ENCODE measurements at regions not wholly inside any gene's neighbourhood (a gene's known extent, or its start where the extent isn't known, plus 50 kb on each side); places are given as distances from the start of the nearest gene placed in this dataset.
"Not testable (repeated sequence)": the region's sequence is repeated elsewhere in the genome, so short reads cannot be mapped to it uniquely, and the experiment has no call there.

GRCh38 chr5:26419987-26420386 lies 618.4 kb downstream of the CDH9 start:
- no peak for DNase-seq
- no peak for ATAC-seq
- Mint-ChIP-seq H3K27me3 (no peaks in the 10 kb centered on the region), H3K4me3 (no peak overlapping the region), H3K9me3 (peaks cover 0 to 2% of the 10 kb centered on the region in 2 donors), H3K4me1 (no peaks in the 10 kb centered on the region), H3K27ac (no peak overlapping the region)

DNA sequence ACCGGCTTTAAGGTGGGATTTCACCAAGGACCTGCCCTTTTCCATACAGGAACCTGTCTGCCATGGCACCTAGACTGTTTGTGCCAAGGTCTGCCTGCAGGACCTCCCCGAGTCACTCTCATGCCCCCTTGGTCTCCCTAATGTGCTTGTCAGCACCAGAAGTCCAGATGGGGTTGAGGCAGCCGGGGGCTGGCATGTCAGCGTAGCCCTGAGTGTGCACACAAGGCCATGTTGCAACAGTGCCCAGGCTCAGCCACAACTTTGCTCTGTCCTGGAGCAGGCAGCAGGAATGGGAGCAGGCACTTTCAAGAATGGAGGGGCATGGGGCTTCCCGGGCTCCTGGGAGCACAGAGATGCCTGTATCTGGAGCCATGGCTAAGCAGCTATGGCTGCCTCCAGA lies 621.5 kb downstream of the CDH9 start:
- no peak for ATAC-seq
- no peaks in the 10 kb centered on the region for H3K4me1 Mint-ChIP-seq
- H3K4me3 Mint-ChIP-seq: no peak overlapping the region

GRCh38 chr5:26415987-26416779 lies 622.2 kb downstream of the CDH9 start:
- Mint-ChIP-seq H3K27ac (no peak overlapping the region), H3K9me3 (peaks cover 9 to 12% of the 10 kb centered on the region in 2 donors), H3K4me3 (no peak overlapping the region), H3K27me3 (no peaks in the 10 kb centered on the region), H3K4me1 (no peaks in the 10 kb centered on the region)
- DNase-seq (no peak), ATAC-seq (no peak)

More for the DNA sequence above, 621.5 kb downstream of the CDH9 start:
- Mint-ChIP-seq H3K27me3 (no peaks in the 10 kb centered on the region), H3K27ac (no peak overlapping the region), H3K9me3 (peaks cover 4 to 6% of the 10 kb centered on the region in 2 donors)
- no peak for DNase-seq

- no peak overlapping the region for H3K27ac Mint-ChIP-seq
- H3K4me1 Mint-ChIP-seq: no peaks in the 10 kb centered on the region
- no peak for ATAC-seq
- no peak overlapping the region for H3K4me3 Mint-ChIP-seq
- DNase-seq: no peak
- no peaks in the 10 kb centered on the region for H3K27me3 Mint-ChIP-seq
- H3K9me3 Mint-ChIP-seq: peaks cover 12 to 43% of the 10 kb centered on the region in 2 donors
Observed at GRCh38 chr5:26390608-26391007, 647.8 kb downstream of the CDH9 start.

DNA sequence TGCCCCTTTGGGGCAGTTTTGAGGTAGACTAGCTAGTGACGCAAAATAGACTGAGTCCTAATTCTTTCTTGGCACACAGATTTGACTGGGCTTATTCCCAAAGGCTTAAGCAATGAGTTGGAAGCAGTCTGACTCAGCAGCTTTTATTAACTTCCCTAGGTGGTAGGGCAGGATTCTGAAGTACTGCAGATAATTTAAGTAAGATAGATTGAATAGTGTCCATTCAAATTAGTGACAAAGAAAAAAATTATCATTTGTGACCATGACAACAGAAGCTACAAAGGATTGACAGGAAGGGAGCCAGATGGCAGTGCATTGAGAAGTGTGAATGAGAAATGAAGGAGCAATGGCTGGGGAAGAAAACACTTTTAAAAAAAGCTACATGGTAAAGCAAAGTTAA lies 649.4 kb downstream of the CDH9 start:
- Mint-ChIP-seq H3K27me3 (no peaks in the 10 kb centered on the region), H3K4me3 (no peak overlapping the region), H3K9me3 (peaks cover 8 to 29% of the 10 kb centered on the region in 2 donors), H3K27ac (no peak overlapping the region), H3K4me1 (no peaks in the 10 kb centered on the region)
- no peak for ATAC-seq
- no peak for DNase-seq

DNA sequence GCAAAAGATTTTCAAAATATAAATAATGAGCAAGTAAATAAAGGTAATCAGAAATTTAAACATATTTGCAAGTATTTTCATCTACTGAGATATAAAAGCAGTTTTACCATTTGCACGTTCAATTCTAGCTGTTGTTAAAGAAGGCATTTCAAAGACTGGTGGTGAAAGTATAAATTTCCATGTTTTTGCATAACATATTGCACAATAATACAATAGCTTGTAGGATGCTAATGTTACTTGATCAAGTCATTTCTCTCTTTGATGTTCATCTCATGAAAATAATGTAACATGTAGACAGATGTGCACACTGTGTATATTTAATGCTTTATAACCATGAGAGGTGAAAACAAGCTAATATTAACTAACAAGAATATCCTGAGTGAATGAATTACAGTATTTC lies 651.9 kb downstream of the CDH9 start:
- ATAC-seq (no peak), DNase-seq (no peak)
- no peak overlapping the region for H3K4me3 Mint-ChIP-seq
- peaks cover 8 to 24% of the 10 kb centered on the region in 2 donors for H3K9me3 Mint-ChIP-seq
- H3K4me1 Mint-ChIP-seq: no peaks in the 10 kb centered on the region
- no peak overlapping the region for H3K27ac Mint-ChIP-seq
- H3K27me3 Mint-ChIP-seq: no peaks in the 10 kb centered on the region

- H3K4me3 Mint-ChIP-seq, H3K27ac Mint-ChIP-seq, H3K4me1 Mint-ChIP-seq, H3K27me3 Mint-ChIP-seq, ATAC-seq, DNase-seq: not testable (repeated sequence)
- H3K9me3 Mint-ChIP-seq: peaks cover 23 to 41% of the 10 kb centered on the region in 2 donors
Observed at GRCh38 chr5:26364624-26365023, 673.8 kb downstream of the CDH9 start.

GRCh38 chr5:26343801-26344325 lies 694.5 kb downstream of the CDH9 start:
- ATAC-seq (no peak), DNase-seq (no peak)
- no peak overlapping the region for H3K4me3 Mint-ChIP-seq
- H3K4me1 Mint-ChIP-seq: no peaks in the 10 kb centered on the region
- no peaks in the 10 kb centered on the region for H3K27me3 Mint-ChIP-seq
- H3K9me3 Mint-ChIP-seq: peaks cover 13 to 21% of the 10 kb centered on the region in 2 donors
- no peak overlapping the region for H3K27ac Mint-ChIP-seq

DNA sequence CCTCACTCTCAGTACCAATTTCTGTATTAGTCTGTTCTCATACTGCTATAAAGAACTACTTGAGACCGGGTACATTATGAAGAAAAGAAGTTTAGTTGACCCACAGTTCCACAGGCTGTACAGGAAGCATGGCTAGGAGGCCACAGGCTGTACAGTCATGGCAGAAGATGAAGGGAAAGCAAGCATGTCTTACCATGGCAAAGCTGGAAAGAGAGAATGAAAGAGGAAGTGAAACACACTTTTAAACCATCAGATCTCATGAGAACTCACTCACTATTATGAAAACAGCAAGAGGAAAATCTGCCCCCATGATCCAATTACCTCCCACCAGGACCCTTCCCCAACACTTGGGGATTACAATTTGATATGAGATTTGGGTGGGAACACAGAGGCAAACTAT lies 698.8 kb downstream of the CDH9 start:
- Mint-ChIP-seq H3K27ac (no peak overlapping the region), H3K9me3 (peaks cover 23 to 28% of the 10 kb centered on the region in 2 donors), H3K4me1 (no peaks in the 10 kb centered on the region), H3K27me3 (no peaks in the 10 kb centered on the region), H3K4me3 (no peak overlapping the region)
- ATAC-seq: no peak
- DNase-seq: no peak

- H3K9me3 Mint-ChIP-seq: peaks cover 9 to 13% of the 10 kb centered on the region in 2 donors
- no peaks in the 10 kb centered on the region for H3K4me1 Mint-ChIP-seq
- no peak for DNase-seq
- no peak for ATAC-seq
- H3K27ac Mint-ChIP-seq: no peak overlapping the region
- no peak overlapping the region for H3K4me3 Mint-ChIP-seq
- H3K27me3 Mint-ChIP-seq: no peaks in the 10 kb centered on the region
Observed at GRCh38 chr5:26329562-26330189, 708.7 kb downstream of the CDH9 start.

- ATAC-seq: no peak
- H3K27ac Mint-ChIP-seq: no peak overlapping the region
- H3K27me3 Mint-ChIP-seq: no peaks in the 10 kb centered on the region
- H3K4me3 Mint-ChIP-seq: no peak overlapping the region
- H3K4me1 Mint-ChIP-seq: no peaks in the 10 kb centered on the region
- H3K9me3 Mint-ChIP-seq: peaks cover 9 to 13% of the 10 kb centered on the region in 2 donors
- no peak for DNase-seq
Observed at GRCh38 chr5:26326153-26326759, 712.1 kb downstream of the CDH9 start.

GRCh38 chr5:26325432-26325831 lies 713.0 kb downstream of the CDH9 start:
- H3K4me1 Mint-ChIP-seq, H3K4me3 Mint-ChIP-seq, H3K27ac Mint-ChIP-seq, ATAC-seq, H3K27me3 Mint-ChIP-seq, DNase-seq: not testable (repeated sequence)
- peaks cover 9 to 13% of the 10 kb centered on the region in 2 donors for H3K9me3 Mint-ChIP-seq

DNA sequence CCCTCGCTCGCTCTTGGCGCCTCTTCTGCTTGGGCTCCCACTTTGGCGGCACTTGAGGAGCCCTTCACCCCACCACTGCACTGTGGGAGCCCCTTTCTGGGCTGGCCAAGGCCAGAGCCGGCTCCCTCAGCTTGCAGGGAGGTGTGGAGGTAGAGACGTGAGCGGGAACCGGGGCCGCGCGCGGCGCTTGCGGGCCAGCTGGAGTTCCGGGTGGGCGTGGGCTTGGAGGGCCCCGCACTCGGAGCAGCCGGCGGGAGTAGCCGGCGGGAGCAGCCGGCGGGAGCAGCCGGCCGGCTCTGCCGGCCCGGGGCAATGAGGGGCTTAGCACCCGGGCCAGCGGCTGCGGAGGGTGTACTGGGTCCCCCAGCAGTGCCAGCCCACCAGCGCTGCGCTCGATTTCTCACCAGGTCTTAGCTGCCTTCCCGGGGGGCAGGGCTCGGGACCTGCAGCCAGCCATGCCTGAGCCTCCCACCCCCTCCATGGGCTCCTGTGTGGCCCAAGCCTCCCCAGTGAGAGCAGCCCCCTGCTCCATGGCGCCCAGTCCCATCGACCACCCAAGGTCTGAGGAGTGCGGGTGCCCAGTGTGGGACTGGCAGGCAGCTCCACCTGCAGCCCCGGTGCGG lies 714.0 kb downstream of the CDH9 start:
- H3K9me3 Mint-ChIP-seq: peaks cover 9 to 13% of the 10 kb centered on the region in 2 donors
- H3K4me1 Mint-ChIP-seq, DNase-seq, H3K27ac Mint-ChIP-seq, H3K4me3 Mint-ChIP-seq, H3K27me3 Mint-ChIP-seq, ATAC-seq: not testable (repeated sequence)

- DNase-seq (no peak), ATAC-seq (no peak)
- Mint-ChIP-seq H3K27me3 (no peaks in the 10 kb centered on the region), H3K4me1 (no peaks in the 10 kb centered on the region), H3K27ac (no peak overlapping the region), H3K4me3 (no peak overlapping the region), H3K9me3 (peaks cover 9 to 13% of the 10 kb centered on the region in 2 donors)
Observed at GRCh38 chr5:26323794-26324193, 714.6 kb downstream of the CDH9 start.

GRCh38 chr5:26321278-26321677 lies 717.1 kb downstream of the CDH9 start:
- Mint-ChIP-seq H3K27me3 (no peaks in the 10 kb centered on the region), H3K4me3 (no peak overlapping the region), H3K4me1 (no peaks in the 10 kb centered on the region), H3K27ac (no peak overlapping the region), H3K9me3 (peaks cover 8 to 26% of the 10 kb centered on the region in 2 donors)
- no peak for ATAC-seq
- no peak for DNase-seq
